Right cardiac atrium (tissue), 5 donors: ENCODE measurements at regions not wholly inside any gene's neighbourhood (a gene's known extent, or its start where the extent isn't known, plus 50 kb on each side); places are given as distances from the start of the nearest gene placed in this dataset.
A peak's percentile ranks its signal among the peaks of the same experiment; 100 is the strongest.
"Not testable (repeated sequence)": the region's sequence is repeated elsewhere in the genome, so short reads cannot be mapped to it uniquely, and the experiment has no call there.

Experiments
- ATAC-seq, 2 donors: fragments of 200-7000 bp; cut with Tn5 transposase; one replicate each; pipeline versions ENCODE4 v1.8.0 to v1.9.1; 2020; ENCODE audit warnings: moderate library complexity in 2 of 2, mild to moderate bottlenecking in 1 of 2
- DNase-seq, 3 donors: peaks; one replicate each; pipeline ENCODE4 v3.0.0-alpha.2; 2020
- H3K27ac ChIP-seq: one replicate; pipeline ENCODE4 v1.5.1; 2013; ENCODE audit warnings: mild to moderate bottlenecking, low read length, control low read depth, moderate library complexity
- H3K27me3 ChIP-seq: one replicate; pipeline ENCODE4 v1.6.1; 2013; ENCODE audit not compliant: control insufficient read depth, insufficient read depth
- H3K4me1 ChIP-seq: one replicate; pipeline ENCODE4 v1.6.1; 2013; ENCODE audit warnings: low read length; ENCODE audit not compliant: control insufficient read depth, insufficient read depth
- H3K4me3 ChIP-seq: one replicate; pipeline ENCODE4 v1.5.1; 2013; ENCODE audit warnings: low read length, control low read depth
- H3K9me3 ChIP-seq: one replicate; pipeline ENCODE4 v1.6.1; 2013; ENCODE audit warnings: low read length; ENCODE audit not compliant: control insufficient read depth
- whole genome bisulfite sequencing: extraction: QIAGEN DNeasy Blood & Tissue Kit; methylation state at CpG from one replicate; pipeline ENCODE4 v1.1.7; 2013; 5-methylcytosine and 5-hydroxymethylcytosine counted together
- intact Hi-C, 4 donors: fragments of 100-400 bp; cut with DNase I; formaldehyde crosslinking; loops; one replicate each; pipeline versions ENCODE4 v1.11.0 to v1.14.0; 2022 to 2023
- donor health status: healthy with polysubstance abuse.
- donor health status: DM: no; HTN: yes; CAD: no.
- donor health status: DM: no; HTN: no; CAD: no.
- donor health status: DM: no; HTN: yes; CAD: no; lungs with severe emphysema.
- donor health status: DM: yes; HTN: yes; CAD: no.

DNA sequence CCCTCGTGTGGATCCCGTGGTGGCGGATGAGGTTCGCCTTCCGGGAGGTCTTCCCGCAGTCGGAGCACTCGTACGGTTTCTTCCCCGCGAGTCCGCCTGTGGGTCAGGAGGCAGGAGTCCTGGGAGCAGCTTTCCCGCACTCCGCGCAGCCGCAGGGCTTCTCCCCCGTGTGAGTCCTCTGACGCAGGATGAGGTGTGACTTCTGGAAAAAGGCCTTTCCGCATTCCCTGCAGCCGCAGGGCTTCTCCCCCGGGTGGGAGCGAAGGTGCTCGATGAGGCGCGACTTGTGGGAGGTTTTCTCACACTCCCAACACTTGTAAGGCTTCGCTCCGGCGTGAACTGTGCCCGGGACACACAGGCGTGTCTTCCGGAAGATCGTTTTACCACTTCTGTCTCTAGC is 68.8 kb upstream of the WIPI2 start:
- H3K4me3 ChIP-seq, H3K4me1 ChIP-seq, H3K9me3 ChIP-seq, H3K27ac ChIP-seq, DNase-seq, H3K27me3 ChIP-seq, intact Hi-C loops, ATAC-seq: not testable (repeated sequence)
- WGBS, result 85% methylated on average over 22 of the region's 32 CpGs

DNA sequence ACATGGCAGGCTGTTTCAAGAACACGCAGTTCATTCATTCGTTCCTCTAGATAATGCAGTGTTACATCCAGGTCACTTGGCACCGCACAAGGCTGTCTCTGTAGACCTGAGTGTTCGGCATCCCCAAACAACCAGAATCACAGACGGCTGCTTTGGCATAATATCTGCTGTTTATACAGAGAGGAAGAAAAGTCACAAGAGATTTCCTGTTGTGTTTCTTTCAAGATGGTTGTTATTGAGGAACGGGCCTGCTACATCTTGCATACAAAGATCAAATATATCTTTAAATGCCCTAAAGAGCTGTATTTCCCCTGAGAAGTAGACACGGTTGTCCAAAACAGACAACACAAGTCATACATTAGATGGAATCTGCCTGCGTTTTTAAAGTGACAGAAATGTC is 58.8 kb upstream of the WIPI2 start:
- 51% methylated on average over 8 of the region's 8 CpGs for whole genome bisulfite sequencing
- H3K4me1 ChIP-seq, ATAC-seq: not testable (repeated sequence)

DNA sequence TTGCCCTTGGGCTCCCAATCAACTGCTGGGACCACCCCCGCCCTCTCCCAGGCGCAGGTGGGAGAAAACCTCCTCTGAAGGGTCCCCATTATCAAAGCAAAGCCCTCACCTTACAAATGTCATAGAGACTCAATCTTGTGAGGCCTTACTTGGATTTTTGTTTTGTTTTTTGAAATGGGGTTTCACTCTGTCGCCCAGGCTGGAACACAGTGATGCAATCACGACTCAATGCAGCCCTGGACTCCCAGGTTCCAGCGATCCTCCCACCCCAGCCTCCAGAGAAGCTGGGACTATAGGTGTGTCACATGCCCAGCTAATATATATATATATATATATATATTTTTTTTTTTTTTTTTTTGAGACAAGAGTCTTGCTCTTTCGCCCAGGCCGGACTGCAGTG is 57.5 kb upstream of the WIPI2 start:
- DNase-seq (no peak), ATAC-seq (no peak)
- 93% methylated on average over 7 of the region's 7 CpGs for WGBS
- Histone ChIP-seq H3K27me3 (no peaks in the 10 kb centered on the region), H3K9me3 (no peaks in the 10 kb centered on the region), H3K4me3 (no peak overlapping the region), H3K27ac (no peak overlapping the region), H3K4me1 (no peaks in the 10 kb centered on the region)
- intact Hi-C loops, result no loop called here

More for the DNA sequence above, 58.8 kb upstream of the WIPI2 start:
- H3K27ac ChIP-seq, intact Hi-C loops, H3K4me3 ChIP-seq, DNase-seq, H3K9me3 ChIP-seq, H3K27me3 ChIP-seq: not testable (repeated sequence)

DNA sequence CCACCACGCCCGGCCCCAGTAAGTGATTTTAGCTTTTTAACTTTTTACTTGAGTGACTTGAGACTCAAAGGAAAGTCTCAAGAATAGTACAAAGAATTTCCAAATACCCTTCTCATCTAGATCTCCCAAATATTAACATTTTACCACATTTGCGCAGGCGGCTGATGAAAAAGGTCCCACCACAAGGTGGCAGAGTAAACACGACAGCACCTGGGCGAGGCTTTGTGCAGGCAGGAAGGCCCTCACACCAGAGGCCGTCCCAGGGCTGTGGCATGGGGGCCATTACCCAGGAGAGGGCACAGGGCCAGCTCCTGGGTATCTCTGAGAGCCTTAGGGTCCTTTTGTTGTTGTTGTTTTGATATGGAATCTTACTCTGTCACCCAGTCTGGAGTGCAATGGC is 50.0 kb upstream of the WIPI2 start:
- Histone ChIP-seq H3K9me3 (no peaks in the 10 kb centered on the region), H3K27me3 (no peaks in the 10 kb centered on the region), H3K4me3 (no peak overlapping the region), H3K4me1 (no peaks in the 10 kb centered on the region), H3K27ac (no peak overlapping the region)
- 49% methylated on average over 7 of the region's 7 CpGs for WGBS
- intact Hi-C loops, result no loop called here
- DNase-seq (peak in 1 of 3 donors; percentile 63), ATAC-seq (peak in 1 of 2 donors; percentile 51)
